UCSD-AML1 (cell line): ENCODE measurements at regions not wholly inside any gene's neighbourhood (a gene's known extent, or its start where the extent isn't known, plus 50 kb on each side); places are given as distances from the start of the nearest gene placed in this dataset.

Experiments
- DNase-seq: peaks from one replicate; lab custom pipeline; 2025; ENCODE audit not compliant: unreplicated experiment; lab: John Stamatoyannopoulos, UW

DNA sequence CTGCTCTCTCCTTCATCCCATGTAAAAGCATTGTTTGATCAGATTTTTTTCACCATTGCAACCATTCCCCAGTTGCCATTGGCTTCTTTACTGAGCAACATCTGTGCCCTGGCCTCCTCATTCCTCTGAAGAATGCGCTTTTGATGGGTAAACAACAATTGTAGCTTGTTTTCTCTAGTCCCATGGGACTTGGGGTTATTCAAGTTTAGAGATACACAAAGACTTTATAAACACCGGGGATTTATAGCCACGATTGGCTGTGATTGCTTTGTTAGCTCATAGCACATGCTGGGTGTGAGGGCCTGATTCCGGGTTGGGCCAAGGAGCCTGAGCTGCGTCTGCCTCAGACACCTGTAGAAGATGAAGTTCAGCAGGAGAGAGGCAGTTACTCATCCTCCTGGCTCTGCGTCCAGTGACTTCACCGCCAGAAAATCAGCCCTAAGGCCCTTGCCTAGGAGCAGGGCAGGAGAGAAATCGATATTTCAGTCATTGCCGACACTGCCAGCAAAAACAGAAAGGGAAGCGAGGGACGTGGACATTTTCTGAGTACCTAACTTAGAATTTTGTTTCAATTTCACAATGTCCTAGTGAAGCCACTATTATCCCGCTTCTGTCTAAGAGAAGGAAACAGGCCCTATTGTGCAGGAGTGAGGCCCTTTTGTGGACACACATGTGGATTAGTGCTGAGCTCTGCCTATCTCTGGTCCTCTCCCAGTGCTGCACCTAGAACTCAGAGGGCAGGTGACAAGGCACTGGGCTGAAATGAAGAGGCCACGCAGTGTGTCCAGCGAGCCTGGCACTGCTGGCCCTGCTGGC, 159.8 kb upstream of the USP24 start:
- DNase-seq: no peak

DNA sequence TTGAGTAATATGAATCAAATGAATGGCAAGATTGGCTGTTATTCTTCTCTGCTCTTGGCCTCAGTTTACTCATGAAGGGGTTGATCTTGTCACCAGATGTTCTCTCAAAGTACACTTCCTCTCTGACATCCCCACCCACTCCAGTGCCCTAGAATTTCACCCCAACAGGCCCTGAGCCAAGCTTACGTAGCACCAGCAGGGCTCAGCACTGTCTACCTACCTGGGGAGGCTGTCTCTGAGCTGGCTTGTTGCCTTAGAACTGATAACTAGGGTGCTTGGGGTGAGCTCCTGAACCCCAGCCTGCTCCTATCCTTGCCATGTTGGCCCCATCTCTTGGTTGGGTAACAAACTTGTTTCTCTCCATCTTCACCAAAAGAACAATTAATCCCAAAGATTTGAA, 159.1 kb upstream of the USP24 start:
- no peak for DNase-seq

DNA sequence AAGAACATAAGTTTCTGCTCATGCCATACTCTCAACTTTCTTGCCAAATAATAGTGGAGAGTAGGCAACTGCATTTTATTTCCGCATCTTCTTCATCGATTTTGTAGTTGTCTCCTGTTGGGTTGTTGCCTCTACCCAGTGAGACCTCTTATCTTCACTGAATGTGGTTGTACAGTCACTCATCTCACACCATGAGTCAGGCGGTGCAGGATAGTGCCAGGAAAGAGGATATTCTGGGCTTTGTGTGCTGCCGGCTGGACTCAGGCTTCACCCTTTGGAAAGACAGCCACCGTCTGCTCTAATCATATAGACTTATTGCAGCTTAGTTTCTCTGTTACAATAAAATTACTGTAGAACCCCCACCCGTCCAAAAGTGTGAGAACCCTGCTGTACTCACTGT, 154.3 kb upstream of the USP24 start:
- DNase-seq: no peak

- DNase-seq: no peak
Observed at GRCh38 chr1:55368698-55369097, 153.5 kb upstream of the USP24 start.

DNA sequence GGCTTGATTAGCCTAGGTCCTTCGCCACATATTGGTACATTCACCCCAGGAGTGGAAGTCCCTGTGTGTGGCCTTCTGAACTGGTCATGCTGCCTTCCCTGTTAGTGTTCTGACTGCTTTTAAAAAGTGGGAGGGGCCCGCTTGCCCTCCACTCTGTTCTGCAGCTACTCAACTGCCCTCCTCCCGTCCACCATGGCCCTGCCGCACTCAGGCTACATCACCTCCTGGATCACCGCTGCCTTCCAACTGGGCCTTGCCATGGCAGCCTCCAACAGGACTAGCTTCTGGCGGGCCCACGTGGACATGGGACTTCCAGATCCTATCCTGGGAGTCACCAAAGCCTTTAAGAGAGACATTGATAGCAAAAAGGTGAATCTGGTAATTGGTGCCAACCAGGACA, 152.1 kb upstream of the USP24 start:
- DNase-seq: no peak

DNA sequence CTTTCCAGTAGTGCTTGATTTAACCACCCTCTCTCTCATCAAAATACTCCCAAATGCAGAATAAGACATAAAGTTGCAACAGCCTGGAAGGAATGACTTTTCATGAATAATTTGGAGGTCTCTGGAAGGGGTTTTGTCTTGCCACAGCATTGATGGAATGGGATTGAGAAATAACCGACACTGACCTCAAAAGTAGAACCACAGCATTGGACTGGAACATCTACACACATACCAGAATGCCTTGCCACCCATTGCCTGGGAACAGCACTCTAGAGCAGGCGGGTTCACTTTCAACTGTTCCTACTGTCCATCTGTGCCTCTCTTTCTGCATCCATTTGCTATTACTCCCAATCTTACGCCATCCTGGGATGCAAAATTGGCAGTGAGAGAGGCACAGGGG, 149.1 kb upstream of the USP24 start:
- no peak for DNase-seq

DNA sequence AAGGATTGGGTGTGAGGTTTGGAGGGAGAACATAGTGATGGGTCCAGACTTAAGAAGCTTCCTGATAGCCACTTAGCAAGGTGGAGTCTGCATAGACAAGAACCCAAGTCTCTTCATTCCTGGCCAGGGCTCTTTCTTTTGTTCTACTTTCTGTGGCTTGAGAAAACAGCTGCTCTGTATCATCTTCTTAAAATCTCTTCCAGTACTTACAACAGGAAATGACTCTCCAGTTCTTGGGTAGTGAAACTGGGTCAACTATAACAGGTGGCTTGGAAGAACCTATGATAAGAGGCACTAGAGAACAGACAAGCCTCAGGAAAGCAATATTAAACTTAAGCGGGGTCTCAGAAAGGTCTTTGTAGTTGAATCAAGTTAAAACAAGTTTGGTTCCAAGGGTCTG, 148.1 kb upstream of the USP24 start:
- DNase-seq: no peak

DNA sequence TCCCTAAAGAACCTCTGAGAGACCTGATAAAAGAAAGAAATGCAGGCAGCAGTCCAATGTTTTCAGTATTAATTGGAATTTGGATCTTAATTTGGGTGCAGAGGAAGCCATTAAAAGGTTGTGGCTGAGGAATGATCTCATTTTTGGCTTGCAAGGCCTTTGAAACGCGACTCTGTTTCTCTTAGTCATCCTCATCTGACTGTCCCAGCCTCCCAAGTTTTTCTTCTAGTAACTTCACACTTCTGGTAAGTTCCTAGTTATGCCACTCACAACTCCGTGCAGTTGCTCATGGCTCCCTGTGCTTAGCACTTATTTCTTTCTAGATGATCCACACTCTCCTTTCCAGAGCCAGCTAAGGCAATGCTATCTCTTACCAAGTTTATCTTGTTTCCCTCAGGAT, 147.4 kb upstream of the USP24 start:
- no peak for DNase-seq

GRCh38 chr1:55359611-55360010, 144.4 kb upstream of the USP24 start:
- DNase-seq: no peak

DNA sequence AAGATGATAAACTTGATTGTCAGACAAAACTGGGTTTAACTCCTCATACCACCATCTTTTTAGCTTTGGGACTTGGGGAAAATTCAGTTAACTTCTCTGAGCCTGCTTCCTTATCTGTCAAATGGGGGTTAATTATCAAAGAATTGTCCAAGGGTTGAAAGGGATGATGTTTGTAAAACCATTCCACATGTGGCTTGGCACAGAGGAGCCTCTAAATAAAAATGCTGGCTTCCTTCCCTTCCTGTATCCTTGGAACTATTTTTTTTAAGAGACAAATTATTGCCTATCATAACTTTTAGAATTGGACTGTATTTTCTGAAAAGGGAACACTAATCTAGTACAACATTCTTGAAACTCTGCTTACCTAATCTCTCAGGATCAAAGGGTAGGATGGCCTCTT, 143.4 kb upstream of the USP24 start:
- no peak for DNase-seq

DNA sequence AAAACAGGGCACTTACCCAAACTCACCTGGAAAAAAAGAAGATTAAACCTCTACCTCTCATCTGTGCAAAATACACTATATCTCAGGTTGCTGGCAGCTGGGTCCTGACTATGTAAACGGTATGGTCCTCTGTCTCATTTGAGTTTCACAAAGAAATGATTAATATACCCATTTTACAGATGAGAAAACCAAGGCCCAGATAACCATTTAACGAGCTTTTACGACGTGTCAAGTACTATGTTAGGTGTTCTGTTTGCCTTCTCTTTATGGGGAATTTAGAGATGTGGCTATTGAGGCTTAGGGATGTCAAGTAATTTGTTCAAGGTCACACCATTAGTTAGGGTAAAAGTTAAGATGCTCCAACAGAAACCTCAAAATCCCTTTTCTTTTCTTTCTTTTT, 140.4 kb upstream of the USP24 start:
- no peak for DNase-seq

- DNase-seq: no peak
Observed at GRCh38 chr1:55353707-55354620, 138.8 kb upstream of the USP24 start.

- DNase-seq: no peak
Observed at GRCh38 chr1:55352811-55353180, 137.6 kb upstream of the USP24 start.

GRCh38 chr1:55352080-55352810, 137.1 kb upstream of the USP24 start:
- no peak for DNase-seq

DNA sequence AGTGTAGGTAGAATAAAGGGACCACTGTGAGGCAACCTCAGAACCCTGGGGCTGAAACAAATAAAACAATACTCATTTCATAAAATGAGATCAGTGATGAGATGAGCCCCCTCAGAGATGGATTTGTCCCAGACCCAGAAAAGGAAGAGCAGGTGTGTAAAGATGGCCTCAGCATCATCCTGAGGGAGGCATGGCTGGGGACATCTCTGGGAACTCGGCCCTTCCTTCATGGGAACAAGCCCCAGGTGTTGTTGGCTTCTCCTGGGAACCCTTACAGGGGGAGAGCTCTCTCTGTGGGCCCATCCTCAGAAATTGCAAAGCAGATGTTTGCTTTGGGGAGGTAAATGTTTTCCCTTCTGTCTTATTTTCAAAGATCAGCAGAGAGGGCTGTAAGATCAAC, 133.2 kb upstream of the USP24 start:
- DNase-seq: no peak

DNA sequence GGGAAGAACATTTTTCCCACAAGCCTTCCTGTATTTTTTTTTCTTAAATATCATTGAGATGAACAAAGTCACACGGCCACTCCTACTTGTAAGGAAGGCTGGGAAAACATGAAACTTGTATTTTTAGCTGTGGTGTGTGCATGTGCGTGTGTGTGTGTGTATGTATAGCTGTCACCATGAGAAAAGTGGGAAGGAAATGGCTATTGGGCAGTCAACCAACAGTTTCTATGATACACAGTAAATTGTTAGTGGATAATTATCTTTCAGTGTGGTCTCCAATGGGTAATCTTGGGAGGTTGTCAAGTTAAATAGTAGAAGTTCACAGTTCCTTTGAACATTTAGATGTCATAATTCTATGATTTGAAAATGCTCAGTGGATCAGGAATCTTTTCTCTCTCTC, 132.7 kb upstream of the USP24 start:
- no peak for DNase-seq

GRCh38 chr1:55347041-55347440, 131.9 kb upstream of the USP24 start:
- DNase-seq: no peak

DNA sequence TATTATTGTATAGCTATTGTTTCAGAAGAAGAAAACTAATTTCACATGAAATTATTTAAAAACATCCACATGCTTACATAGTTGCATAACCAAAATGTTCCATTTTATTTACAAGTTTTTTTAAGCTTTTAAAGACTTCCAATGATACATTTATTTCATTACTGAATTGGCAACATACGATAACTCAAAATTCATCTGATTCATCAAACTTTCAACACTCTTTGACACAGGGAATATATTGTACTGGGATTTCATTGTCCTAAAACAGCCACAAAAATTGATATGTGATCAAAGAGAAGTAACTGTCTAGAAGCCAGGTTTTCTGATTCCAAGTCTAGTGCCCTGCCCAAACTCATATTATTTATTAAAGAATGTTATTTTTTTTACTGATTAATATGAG, 131.4 kb upstream of the USP24 start:
- DNase-seq: no peak

GRCh38 chr1:55339681-55340080, 124.5 kb upstream of the USP24 start:
- no peak for DNase-seq

GRCh38 chr1:55338448-55338820, 123.3 kb upstream of the USP24 start:
- no peak for DNase-seq

DNA sequence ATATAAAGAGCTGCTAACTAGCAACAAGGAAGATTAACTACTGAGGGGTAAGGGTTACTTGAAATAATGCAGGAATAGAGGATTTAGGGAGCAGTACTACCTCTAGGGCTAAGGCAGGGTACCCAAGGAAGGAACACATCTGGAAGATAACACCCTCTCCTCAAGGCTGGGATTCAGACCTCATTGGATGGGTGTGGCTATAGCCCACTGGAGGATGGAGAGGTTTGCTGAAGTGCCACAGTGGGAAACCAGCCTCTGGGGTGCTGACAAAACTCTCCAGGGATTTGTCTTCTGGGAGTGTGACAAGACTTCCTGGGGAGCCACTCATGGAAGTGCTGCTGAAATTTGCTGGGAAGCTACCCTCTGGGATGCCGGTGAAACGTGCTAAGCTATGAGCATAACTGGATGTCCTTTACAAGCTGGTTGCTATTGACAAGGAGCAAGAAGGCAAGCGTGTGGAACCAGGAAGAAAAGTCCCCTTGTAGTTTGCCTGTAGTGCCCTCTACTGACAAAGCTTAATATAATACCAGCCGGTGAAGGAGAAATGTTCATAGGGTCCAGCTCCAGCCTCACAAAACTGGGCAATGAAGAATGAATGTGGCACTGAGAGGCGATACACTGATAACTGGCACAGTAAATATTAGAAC, 122.8 kb upstream of the USP24 start:
- DNase-seq: peak; percentile 53
